CD1c-positive myeloid dendritic cell (primary cell): ENCODE measurements at regions not wholly inside any gene's neighbourhood (a gene's known extent, or its start where the extent isn't known, plus 50 kb on each side); places are given as distances from the start of the nearest gene placed in this dataset.
"Not testable (repeated sequence)": the region's sequence is repeated elsewhere in the genome, so short reads cannot be mapped to it uniquely, and the experiment has no call there.

Experiments used
- DNase-seq: peaks from one replicate; pipeline ENCODE4 v3.0.0-alpha.2; 2016; ENCODE audit errors: extremely low spot score

DNA sequence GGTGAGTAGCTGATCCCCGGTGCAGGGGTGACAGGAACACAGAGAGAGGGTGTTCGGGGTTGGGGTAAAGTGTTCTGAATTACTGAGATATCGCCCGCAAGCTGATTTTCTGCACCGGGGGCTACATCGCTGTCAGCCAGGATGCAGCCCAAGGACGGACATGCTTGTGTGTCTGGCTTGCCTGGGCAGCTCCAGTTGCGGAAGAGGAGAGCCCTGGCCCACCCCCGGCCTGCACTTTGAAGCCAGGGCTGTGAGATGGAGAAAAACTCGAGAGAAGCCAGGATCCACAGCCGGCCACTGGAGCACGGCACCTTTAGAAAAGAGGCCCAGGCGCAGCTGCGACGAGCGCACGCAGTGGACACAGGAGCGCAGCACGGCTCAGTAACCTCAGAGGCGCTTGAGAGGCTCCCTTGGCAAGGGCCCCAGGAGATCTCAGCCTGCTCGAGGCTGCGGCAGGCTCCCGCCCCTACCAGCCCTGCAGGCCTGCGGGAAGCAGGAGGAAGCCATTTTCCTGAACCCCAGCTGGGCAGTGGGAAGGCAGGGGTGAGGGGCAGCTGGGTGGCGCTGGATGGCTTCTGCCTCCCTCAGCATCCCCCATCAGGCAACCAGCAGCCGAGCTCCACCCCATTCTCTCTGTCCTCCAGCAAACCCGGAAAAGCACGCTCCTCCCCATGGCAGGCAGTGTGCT is 59.2 kb downstream of the C9orf50 start:
- no peak for DNase-seq

DNA sequence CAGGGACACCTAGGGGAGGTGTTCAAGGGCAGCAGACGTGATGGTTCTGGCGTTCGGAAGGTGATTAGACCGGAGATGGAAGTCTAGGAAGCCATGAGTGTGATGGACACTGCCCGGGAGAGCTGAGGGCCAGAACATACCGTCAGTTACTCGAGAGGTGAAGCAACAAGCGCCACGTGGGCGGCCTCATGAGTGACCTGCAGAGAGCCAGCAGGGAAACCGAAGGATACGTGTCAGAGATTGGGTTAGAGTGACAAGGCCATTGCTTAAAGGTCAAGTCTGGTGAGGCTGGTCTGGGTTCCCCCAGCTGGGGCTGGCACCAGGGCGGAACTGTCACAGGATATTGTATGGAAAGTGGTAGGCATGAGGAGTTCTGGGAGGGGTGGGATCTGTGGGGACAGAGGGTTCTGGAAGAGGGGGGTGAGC is 60.0 kb downstream of the C9orf50 start:
- DNase-seq, result no peak

DNA sequence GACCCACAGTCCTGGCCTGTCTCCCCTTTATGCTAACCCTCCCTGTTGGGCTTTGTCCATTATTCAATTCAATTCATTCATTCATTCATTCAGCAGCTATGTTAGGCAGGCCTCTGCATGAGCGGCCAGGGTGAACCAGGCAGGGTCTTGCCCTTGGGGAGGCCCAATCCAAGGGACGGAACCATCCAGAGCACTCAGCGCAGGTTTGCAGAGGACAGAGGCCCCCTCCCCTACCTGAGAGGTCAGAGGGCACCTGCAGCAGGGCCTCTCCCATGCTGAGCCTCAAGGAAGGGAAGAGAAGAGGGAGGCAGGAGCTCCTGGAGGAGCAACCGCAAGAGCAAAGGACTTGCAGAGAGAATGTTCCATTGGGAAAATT is 61.4 kb downstream of the C9orf50 start:
- DNase-seq, result no peak

DNA sequence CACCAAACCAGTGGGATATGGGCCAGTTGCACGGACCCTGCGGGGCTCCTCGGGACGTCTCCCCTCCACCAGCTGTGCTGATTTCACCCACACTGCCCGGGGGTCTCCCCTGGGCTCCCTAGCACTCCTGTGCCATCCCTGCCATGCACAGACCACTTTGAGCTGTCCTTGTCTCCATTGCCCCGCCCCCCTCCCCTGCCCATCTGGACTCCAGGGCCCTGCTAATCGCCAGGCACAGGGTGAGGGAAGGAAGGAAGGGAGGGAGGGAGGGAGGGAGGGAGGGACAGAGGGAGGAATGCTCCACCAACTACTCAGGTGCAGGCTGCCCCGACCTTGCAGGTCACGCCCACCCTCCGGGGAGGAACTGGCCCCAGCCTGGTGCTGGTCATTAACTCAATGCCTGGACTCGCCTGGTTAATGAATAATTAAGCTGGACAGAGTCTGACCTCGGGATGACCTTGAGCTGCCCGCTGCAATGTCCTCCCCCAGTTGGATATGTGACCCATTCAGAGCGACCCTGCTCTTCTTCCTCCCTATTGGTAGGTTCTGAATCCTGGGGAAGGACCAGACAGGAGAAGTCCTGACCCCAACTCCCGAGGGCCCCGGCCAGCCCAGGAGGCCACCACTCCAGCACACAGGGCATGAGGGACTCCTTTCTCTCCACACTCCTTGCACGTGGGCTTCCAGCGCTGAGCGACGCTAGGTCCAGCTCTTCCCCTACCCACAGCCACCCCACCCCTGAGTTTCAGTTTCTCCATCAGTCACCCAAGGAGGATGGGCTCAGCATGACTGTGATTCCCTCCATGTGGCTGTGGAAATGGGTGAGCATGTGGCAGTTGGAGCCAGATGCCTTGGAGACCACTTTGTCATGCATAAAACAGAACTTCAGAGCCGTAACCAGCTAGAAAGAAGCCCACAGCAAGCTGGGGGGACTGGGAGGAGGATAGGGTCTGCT is 62.1 kb downstream of the C9orf50 start:
- peak; percentile 47 for DNase-seq

DNA sequence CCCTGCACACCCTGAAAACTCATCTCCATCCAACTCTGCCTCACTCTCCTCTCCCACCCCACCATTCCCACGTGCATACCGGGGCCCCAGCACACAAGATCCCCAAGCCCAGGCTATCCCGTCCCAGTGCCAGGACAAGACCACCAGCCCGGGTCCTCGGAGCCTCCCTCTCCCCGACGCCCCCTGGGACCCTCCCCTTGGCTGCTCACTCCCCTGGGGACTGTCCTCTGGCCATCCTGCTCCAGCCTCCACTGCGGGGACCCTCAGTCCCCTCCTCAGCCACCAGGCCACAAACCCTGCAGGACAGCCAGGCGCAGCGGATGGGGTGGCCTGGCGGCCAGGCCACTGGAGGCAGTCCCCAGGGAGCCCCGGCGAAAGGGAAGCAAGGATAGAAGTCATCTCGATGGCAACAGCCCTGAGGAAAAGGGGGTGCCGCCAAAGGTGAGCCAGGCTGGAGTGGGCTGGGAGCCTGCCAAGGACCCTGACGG is 62.8 kb downstream of the C9orf50 start:
- DNase-seq, result no peak

DNA sequence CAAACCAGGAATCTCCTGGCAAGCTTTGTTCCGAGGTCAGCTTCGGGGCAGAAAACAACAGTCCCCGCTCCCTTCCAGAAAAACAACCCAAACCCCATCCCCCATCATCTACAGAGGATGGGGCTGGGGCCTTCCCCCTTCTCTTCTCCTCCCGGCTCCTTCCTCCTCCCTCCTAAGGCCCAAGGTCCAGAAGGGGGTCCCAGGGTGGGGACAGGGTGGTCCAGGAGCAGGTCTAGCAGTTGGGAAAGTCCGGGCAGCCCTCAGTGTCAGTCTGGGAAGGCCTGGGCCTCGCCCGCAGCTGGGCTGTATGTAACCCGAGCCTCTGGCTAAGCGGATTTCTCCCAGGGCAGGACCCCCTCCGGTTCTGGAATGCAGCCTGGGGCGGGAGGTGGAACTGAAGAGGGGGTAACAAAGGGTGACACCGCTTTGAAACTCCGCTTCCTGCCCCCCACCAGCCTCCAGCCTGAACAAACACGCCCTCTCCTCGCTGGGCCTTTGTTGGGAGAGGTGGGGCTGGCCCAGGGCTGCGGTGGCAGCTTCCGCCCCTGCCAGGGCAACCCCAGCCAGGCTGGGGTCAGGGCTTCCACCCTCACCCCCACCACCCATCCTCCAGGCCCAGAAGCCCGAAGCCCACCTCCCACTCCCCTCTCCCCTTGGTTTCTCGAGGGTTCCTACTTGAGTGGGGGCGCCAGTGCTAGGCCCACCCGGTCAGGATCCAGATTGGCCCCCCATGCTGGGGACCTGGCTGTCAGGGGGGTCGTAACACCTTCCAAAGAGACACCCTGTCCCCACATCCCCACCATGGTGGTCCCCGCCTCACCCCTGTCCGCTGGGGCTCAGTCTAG is 63.5 kb downstream of the C9orf50 start:
- no peak for DNase-seq

DNA sequence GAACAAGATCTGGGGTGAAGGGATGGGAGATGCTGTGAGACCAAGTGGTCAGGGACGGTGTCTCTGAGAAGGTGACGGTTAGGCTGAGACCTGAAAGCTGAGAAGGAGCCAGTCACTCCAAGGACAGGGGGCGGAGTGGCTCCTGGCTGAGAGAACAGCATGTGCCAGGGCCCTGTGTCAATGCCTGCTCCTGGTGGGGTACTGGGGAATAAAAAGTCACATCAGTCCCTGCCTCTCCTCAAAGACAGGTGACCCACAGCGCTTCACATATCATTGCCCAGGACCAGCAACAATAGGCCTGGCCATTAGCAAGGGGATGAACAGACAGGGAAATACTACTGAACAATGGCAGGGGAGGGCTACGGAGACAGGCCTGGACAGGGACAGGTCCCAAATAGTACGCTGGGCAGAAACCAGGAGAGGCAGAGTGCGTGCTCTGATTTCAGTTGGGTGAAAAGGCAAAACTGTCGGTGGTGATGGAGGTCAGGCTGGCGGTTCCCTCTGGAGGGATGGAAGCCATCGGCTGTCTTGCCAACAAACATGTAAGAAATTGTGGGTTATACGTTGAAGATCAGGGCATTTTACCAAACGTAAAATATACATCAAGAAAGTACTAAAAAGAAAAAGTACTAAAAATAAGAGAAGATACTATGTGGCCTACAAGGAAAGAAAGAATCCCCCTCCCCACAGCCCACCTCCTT is 64.3 kb downstream of the C9orf50 start:
- no peak for DNase-seq

DNA sequence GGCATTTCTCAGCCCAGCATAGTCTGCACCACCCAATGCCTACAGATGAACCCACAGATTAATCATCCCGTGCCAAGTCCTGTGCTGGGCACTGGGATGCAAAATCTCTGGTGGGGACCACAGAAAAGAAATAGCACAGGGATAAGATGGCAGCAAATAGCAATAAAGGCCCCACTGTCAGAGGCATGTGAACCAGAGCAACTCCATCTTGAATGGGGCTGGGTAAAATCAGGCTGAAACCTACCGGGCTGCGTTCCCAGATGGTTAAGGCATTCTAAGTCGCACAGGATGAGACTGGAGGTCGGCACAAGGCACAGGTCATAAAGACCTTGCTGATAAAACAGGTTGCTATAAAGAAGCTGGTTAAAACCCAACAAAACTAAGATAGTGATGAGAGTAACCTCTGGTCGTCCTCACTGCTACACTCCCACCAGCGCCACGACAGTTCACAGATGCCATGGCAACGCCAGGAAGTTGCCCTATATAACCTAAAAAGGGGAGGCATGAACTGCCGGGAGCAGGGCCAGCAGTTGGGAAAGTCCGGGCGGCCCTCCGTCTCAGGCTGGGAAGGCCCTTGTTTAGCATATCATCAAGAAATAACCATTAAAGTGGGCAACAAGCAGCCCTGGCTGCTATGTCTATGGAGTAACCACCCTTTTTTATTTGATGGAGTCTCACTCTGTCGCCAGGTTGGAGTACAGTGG is 65.2 kb downstream of the C9orf50 start:
- DNase-seq, result no peak

DNA sequence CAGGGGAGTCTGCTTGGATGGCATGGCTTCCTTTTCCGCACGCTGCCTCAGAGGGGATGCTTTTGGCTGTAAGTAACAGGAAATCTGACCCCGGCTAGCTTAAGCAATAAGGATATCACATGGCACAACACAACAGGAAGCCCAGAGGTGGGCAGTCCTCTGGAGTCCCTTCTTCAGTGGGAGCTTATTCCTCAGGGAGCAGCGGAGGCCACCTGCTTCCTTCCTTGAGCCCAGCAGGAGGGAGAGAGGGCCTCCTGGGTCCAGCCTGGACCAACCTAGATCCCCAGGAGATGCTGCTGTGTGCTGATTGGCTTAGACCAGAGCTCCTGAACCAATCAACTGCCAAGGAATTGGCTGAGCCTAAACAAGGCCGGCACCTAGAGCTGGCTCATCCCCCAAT is 66.3 kb downstream of the C9orf50 start:
- DNase-seq, result no peak

DNA sequence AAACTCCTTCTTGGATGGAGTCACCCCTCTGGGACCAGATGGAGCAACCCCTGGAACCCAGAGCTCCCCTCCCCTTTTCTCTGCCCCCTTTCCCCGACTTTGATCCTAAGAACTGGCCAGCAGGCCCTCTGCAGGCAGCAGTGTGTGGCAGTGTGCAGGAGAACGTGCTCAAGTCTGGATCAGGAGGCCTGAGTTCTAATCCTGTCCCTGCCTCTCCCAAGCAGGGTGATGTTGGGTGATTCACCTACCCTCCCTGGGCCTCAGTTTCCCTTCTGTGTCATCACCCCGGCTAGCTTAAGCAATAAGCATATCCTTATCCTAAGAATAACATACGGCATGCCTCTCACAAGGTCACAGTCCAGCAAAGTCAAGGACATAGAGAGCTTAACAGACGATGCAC is 67.6 kb downstream of the C9orf50 start:
- no peak for DNase-seq

DNA sequence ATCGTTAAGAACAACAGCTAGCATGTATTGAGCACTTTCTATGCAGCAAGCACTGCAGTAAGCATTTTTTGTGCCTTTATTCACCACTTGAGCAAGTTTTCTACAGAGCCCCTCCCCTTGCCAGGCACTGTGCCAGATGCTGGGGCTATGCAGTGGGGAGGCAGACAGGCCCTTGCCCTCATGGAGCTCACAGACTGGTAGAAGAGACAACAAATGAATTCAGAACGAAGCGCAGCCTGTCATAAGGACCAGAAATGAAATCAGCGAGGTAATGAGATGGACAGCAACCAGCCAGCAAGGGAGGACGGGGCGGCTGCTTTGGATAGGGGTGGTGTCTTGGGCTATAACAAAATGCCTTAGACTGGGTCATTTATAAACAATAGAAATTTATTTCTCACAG is 68.8 kb downstream of the C9orf50 start:
- DNase-seq, result no peak

DNA sequence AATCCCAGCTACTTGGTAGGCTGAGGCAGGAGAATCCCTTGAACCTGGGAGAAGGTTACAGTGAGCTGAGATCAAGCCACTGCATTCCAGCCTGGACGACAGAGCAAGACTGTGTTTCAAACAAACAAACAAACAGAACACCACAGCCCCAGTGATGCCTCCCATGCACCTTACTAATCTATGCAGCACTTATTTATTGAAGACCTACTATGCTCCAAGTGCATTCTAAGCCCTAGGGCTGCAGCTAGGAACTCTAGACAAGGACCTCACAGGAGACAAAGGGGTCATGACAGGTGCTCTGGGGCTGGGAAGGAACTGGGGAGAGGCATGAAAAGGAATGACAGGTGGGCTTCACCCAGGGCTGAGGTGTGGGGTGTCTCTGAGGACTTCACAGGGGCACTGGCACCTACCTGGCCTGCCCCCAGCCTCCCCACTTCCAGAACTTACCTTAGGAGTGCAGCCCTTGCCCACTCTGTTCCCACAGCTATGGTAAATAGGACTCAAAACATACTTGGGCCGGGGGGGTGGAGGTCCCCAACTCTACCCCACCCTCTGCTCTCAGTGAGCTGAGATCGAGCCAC is 69.4 kb downstream of the C9orf50 start:
- DNase-seq, result no peak

DNA sequence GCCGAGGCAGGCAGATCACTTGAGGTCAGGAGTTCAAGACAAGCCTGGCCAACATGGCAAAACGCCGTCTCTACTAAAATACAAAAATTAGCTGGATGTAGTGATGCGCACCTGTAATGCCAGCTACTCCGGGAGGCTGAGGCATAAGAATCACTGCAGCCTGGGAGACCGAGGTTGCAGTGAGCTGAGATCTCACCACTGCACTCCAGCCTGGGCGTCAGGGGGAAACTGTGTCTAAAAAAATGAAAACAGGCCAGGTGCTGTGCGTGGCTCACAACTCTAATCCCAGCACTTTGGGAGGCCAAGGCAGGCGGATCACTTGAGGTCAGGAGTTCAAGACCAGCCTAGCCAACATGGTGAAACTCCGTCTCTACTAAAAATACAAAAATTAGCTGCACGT is 69.9 kb downstream of the C9orf50 start:
- DNase-seq, result not testable (repeated sequence)

DNA sequence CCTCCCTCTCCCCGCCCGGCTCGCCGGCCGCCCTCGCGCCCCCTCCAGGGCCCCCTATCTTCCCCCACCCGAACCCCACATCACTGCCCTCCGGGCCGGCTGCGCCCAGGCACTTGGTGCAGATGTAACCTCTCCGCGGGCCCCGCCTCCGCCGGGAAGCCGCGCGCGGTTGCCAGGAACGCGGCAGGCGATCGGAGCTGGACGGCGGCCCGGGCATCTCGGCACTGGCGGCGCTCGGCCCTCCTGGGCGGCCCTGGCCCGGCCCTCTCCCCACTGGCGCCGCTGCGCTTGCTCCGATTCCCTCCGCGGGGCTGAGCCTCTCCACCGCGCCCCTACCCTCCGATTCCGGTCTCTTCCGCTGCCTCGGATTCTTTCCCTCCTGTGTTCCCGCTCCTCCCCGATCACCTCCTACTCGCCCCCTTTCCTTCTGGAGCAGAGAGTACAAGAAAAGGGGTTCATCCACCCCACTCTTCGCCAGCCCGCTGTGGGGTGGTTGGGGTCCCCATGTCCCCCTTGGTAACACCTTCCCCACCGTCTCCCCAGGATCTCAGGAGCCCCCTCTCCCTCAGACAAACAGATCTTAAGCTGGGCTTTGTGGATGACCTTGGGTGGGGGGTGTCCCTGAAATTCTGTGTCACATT is 70.6 kb downstream of the C9orf50 start:
- peak; percentile 32 for DNase-seq

DNA sequence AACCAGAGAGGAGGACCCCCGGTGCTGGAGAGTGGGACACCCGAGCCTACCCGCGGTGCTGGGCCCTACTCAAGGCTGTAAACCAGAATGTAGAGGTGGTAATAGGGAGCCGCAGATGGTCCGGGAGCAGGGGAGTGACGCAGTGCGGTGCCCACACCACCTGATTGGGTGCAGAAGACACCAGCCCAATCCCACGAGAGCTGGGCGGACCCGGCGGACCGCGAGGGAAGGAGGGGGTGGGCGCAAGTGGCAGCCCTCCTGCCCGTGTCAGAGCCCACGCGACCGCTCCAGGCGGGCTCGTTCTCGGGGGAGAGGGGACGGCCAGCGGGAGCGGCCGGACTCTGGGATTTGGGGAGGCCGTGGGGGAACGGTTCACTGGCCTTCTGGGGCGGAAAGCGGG is 71.2 kb downstream of the C9orf50 start:
- no peak for DNase-seq

DNA sequence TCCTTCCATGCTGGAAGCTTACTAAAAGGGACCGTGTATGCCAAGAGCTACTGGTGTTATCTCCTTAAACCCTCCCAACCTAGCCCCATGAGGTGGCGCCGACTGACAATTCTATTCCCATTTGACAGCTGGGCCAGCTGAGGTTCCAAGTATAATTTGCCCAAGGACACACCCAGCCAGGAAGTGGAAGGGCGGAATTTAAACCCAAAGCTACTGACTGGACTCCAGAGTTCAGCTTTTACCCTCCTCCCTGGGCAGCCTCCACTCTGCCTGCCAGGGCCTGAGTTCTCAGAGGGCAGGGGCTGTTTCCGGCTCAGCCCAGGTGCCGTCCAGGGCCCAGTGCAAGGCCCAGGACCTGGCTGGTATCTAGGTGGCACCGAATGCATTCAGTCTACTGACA is 71.8 kb downstream of the C9orf50 start:
- DNase-seq, result no peak

DNA sequence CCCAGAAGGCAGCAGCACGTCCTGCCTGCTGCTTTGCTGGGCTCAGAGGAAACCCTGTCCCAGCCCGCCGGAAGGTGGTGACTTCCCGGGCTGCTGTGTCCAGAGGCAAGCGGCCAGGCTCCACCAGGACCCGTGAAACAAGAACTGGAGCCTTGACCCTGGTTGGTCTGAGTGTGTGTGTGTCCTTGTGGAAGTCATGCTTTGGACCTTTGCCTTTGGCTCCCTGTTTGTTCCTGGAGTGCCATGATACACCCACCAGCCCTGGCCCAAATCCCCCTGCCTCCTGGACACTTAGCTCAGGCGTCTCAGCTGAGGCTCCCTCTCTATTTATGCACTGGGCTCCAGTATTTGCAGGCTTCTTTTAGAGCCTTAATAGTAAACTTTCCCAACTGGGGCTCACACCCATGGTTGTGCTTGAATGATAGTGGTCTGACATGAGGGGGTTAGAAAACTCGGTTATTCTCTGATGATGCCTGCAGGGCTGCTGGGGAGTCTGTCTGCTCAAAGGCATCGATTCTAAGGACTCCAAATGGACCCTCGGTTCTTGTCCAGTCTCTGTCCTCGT is 72.2 kb downstream of the C9orf50 start:
- DNase-seq, result no peak

DNA sequence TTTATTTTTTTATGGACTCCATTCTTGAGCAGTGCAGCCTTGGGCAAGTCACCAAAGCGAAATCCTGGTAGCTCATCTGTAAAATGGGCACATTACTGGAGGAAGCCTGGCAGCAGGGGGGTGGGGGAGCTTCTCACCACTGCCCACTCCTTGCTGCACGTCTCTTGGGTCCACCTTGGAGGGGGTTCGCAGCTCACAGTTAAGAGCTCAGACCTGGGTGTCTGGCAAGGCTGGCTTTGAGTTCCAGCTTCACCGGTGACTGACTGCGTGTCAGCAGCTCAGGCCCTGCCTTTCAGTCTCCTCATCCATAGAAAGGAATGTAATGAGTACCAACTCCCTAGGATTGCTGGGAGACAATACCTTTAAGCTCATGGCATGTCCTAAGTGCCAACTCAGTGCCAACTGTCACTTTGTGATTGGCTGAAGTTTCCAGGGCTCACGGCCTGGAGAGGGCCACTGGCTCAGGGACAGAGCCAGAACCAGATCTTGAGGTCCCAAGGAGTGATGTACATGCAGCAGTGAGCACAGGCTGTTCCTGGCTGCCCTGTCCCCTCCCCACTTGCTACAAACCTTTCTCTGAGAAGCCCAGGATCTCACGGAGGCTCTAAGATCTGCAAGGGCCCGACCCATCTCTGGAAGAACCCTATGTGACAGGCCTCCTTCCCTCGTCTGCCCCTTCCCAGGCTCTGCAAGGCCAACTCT is 72.9 kb downstream of the C9orf50 start:
- DNase-seq, result no peak

DNA sequence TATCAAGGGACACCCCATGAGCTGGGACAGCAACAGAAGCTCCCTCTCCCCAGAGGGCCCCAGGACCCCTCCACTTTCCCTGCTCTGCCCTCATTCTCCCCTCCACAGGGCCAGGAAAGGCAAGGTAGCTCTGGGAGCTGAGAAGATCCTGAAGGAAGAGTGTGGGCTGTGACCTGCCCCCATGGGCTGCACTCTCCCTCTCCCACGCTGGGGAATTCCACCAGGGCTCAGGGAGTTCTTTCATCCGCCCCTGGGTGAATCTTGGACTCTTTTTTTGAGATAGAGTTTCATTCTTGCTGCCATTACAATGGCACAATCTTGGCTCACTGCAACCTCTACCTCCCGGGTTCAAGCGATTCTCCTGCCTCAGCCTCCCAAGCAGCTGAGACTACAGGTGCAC is 73.8 kb downstream of the C9orf50 start:
- DNase-seq, result no peak
